B cell (primary cell): ENCODE measurements at regions not wholly inside any gene's neighbourhood (a gene's known extent, or its start where the extent isn't known, plus 50 kb on each side); places are given as distances from the start of the nearest gene placed in this dataset.

Experiments used
- ATAC-seq: fragments of 200-7000 bp; cut with Tn5 transposase; one replicate; pipeline ENCODE4 v1.10.0; 2021; ENCODE audit warnings: low read depth, mild to moderate bottlenecking, moderate number of reproducible peaks, moderate library complexity
- CTCF ChIA-PET: fragments of 350-600 bp; sonication (Branson Sonifier 250); formaldehyde crosslinking; loops from one replicate; lab custom pipeline; 2021; ENCODE audit warnings: antibody characterized with exemption, inconsistent platforms; lab: Charles Lee
- POLR2A ChIA-PET: fragments of 350-600 bp; sonication (Branson Sonifier 250); formaldehyde crosslinking; loops from one replicate; lab custom pipeline; 2021; ENCODE audit warnings: antibody characterized with exemption; lab: Charles Lee
- DNase-seq: peaks from one replicate; pipeline ENCODE4 v3.0.0; 2013
- H2AFZ ChIP-seq: 2 replicates; pipeline ENCODE4 v1.6.1; 2012; ENCODE audit warnings: mild to moderate bottlenecking, low read depth, low read length; ENCODE audit not compliant: insufficient read depth, poor library complexity, severe bottlenecking
- H3K27ac ChIP-seq, 2 donors: 1 replicate in 1 of 2; 2 replicates in 1 of 2; pipeline ENCODE4 v1.5.1; 2012 to 2013; ENCODE audit warnings: low read length in 2 of 2, mild to moderate bottlenecking in 2 of 2, moderate library complexity in 1 of 2
- H3K27me3 ChIP-seq, 4 experiments: fragments of 200-600 bp in 1 of 4; sonication (generic) in 1 of 4; replicated peaks in 1 of 4; 1 replicate in 2 of 4; 2 replicates in 2 of 4; pipeline versions ENCODE4 v1.6.1 to v1.7.0; 2013 to 2016; ENCODE audit warnings: low read length in 3 of 4, mild to moderate bottlenecking in 2 of 4, mixed read lengths in 1 of 4, moderate library complexity in 1 of 4; ENCODE audit not compliant: insufficient read depth in 4 of 4, control insufficient read depth in 3 of 4; ENCODE audit errors: control extremely low read depth in 1 of 4
- H3K36me3 ChIP-seq, 2 experiments: replicated peaks in 1 of 2; 1 replicate in 1 of 2; 2 replicates in 1 of 2; pipeline versions ENCODE4 v1.6.1 to v1.7.1; 2013; ENCODE audit warnings: low read length in 1 of 2; ENCODE audit not compliant: insufficient read depth in 2 of 2, control insufficient read depth in 1 of 2; ENCODE audit errors: control extremely low read depth in 1 of 2, extremely low read depth in 1 of 2
- H3K4me1 ChIP-seq, 2 donors: fragments of 200-600 bp in 1 of 2; sonication (generic) in 1 of 2; 1 replicate in 1 of 2; 2 replicates in 1 of 2; pipeline versions ENCODE4 v1.5.1 to v1.6.1; 2013 to 2017; ENCODE audit warnings: low read length in 2 of 2; ENCODE audit not compliant: control insufficient read depth in 2 of 2, insufficient read depth in 2 of 2
- H3K4me2 ChIP-seq: replicated peaks from 2 replicates; pipeline ENCODE3; 2012; ENCODE audit warnings: mild to moderate bottlenecking, low read depth, low read length; ENCODE audit not compliant: poor library complexity, severe bottlenecking
- H3K4me3 ChIP-seq, 5 experiments: fragments of 200-600 bp in 1 of 5; sonication (generic) in 1 of 5; 1 replicate in 3 of 5; 2 replicates in 2 of 5; pipeline versions ENCODE4 v1.5.1 to v1.7.0; 2011 to 2016; ENCODE audit warnings: low read length in 4 of 5, mild to moderate bottlenecking in 4 of 5, low read depth in 2 of 5, control low read depth in 1 of 5, moderate library complexity in 1 of 5; ENCODE audit not compliant: insufficient read depth in 1 of 5; ENCODE audit errors: control extremely low read depth in 1 of 5, extremely low read depth in 1 of 5
- H3K79me2 ChIP-seq: fragments of 200-600 bp; sonication (generic); one replicate; pipeline ENCODE4 v1.6.0; 2016; ENCODE audit warnings: low read length; ENCODE audit not compliant: control insufficient read depth, insufficient read depth
- H3K9ac ChIP-seq: fragments of 200-600 bp; sonication (generic); 2 replicates; pipeline ENCODE4 v1.6.1; 2017; ENCODE audit warnings: mild to moderate bottlenecking, low read length, moderate library complexity
- H3K9me3 ChIP-seq, 3 donors: one replicate each; pipeline versions ENCODE4 v1.6.1 to v1.7.1; 2013; ENCODE audit warnings: low read length in 2 of 3; ENCODE audit not compliant: control insufficient read depth in 2 of 3, insufficient read depth in 1 of 3; ENCODE audit errors: control extremely low read depth in 1 of 3
- H4K20me1 ChIP-seq: 2 replicates; pipeline ENCODE4 v1.6.0; 2012; ENCODE audit warnings: mild to moderate bottlenecking, low read length; ENCODE audit not compliant: insufficient read depth, control insufficient read depth, poor library complexity, severe bottlenecking
- H3K27ac Mint-ChIP-seq: one replicate; pipeline ENCODE4 v1.8.0; 2021; ENCODE audit warnings: mixed read lengths
- H3K27me3 Mint-ChIP-seq: one replicate; pipeline ENCODE4 v1.8.0; 2021; ENCODE audit warnings: mixed read lengths
- H3K4me1 Mint-ChIP-seq: one replicate; pipeline ENCODE4 v1.8.0; 2021; ENCODE audit warnings: mixed read lengths
- H3K4me3 Mint-ChIP-seq: one replicate; pipeline ENCODE4 v1.8.0; 2021; ENCODE audit warnings: mixed read lengths
- H3K9me3 Mint-ChIP-seq: one replicate; pipeline ENCODE4 v1.8.0; 2022; ENCODE audit warnings: mixed read lengths; ENCODE audit not compliant: insufficient read depth
- CTCF ChIP-seq: fragments of 200-600 bp; IDR thresholded peaks from one replicate; pipeline ENCODE4 v1.8.0; 2022; ENCODE audit warnings: antibody characterized with exemption, mild to moderate bottlenecking
- EZH2 ChIP-seq: IDR thresholded peaks from 2 replicates; pipeline ENCODE4 v1.6.1; 2012; ENCODE audit warnings: borderline replicate concordance, low read depth, mild to moderate bottlenecking, moderate library complexity, low read length; ENCODE audit not compliant: insufficient read depth, poor library complexity, severe bottlenecking
- WGBS: methylation state at CpG from one replicate; pipeline ENCODE4 v1.1.5; 2013; ENCODE audit warnings: missing lambda C conversion rate; ENCODE audit not compliant: insufficient coverage; 5-methylcytosine and 5-hydroxymethylcytosine counted together
- intact Hi-C: fragments of 100-400 bp; cut with micrococcal nuclease; formaldehyde crosslinking; loops from one replicate; pipeline ENCODE4 v1.10.0; 2022

DNA sequence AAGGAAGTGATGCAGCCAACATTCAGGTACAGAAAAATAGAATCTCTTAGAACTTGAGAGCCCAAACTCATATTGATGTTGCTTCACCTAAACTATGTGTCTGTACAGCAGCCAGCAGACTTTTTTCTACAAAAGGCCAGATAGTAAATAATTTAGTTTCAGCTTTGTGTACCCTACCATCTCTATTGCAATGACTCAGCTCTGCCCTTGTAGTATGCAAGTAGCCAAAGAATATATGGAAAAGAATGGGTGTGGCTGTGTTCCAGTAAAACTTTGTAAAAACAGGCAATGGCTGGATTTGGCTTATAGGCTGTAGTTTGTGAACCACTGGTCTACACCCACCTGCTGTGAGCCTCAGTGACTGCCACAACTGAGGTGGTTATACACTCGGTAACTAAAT lies 392.5 kb upstream of the RARB start:
- H3K27ac Mint-ChIP-seq: no peak overlapping the region
- no peak overlapping the region for H3K27ac ChIP-seq
- no peak for TF ChIP-seq EZH2
- TF ChIP-seq CTCF: no peak
- no peaks in the 10 kb centered on the region for H3K9me3 Mint-ChIP-seq
- H3K27me3 Mint-ChIP-seq: no peaks in the 10 kb centered on the region
- POLR2A ChIA-PET: no interaction called here
- no peak overlapping the region for H3K4me3 ChIP-seq
- no peaks in the 10 kb centered on the region for H3K4me1 Mint-ChIP-seq
- no peaks in the 10 kb centered on the region for H4K20me1 ChIP-seq
- H2AFZ ChIP-seq: no peak overlapping the region
- no peak for ATAC-seq
- H3K27me3 ChIP-seq: no peaks in the 10 kb centered on the region
- CTCF ChIA-PET: no interaction called here
- no peaks in the 10 kb centered on the region for H3K79me2 ChIP-seq
- 100% methylated on average over 1 of the region's 1 CpG for WGBS
- H3K4me1 ChIP-seq: no peaks in the 10 kb centered on the region
- no peaks in the 10 kb centered on the region for H3K9me3 ChIP-seq
- DNase-seq: no peak
- no peak overlapping the region for H3K4me3 Mint-ChIP-seq
- H3K4me2 ChIP-seq: no peak overlapping the region
- intact Hi-C loops: no loop called here
- no peak overlapping the region for H3K9ac ChIP-seq
- H3K36me3 ChIP-seq: no peaks in the 10 kb centered on the region

GRCh38 chr3:25036633-25037032 lies 391.4 kb upstream of the RARB start:
- 77% methylated on average over 2 of the region's 2 CpGs for WGBS
- no peaks in the 10 kb centered on the region for H3K27me3 Mint-ChIP-seq
- no peaks in the 10 kb centered on the region for H3K4me1 ChIP-seq
- H4K20me1 ChIP-seq: no peaks in the 10 kb centered on the region
- H3K27ac Mint-ChIP-seq: no peak overlapping the region
- no peaks in the 10 kb centered on the region for H3K79me2 ChIP-seq
- DNase-seq (no peak), ATAC-seq (no peak)
- POLR2A ChIA-PET: no interaction called here
- no peaks in the 10 kb centered on the region for H3K36me3 ChIP-seq
- no peaks in the 10 kb centered on the region for H3K27me3 ChIP-seq
- H2AFZ ChIP-seq: no peak overlapping the region
- no peak overlapping the region for H3K4me3 ChIP-seq
- H3K4me3 Mint-ChIP-seq: no peak overlapping the region
- TF ChIP-seq CTCF (no peak), EZH2 (no peak)
- no peak overlapping the region for H3K27ac ChIP-seq
- no peaks in the 10 kb centered on the region for H3K9me3 ChIP-seq
- intact Hi-C loops: no loop called here
- no peaks in the 10 kb centered on the region for H3K4me1 Mint-ChIP-seq
- H3K9ac ChIP-seq: no peak overlapping the region
- H3K4me2 ChIP-seq: no peak overlapping the region
- H3K9me3 Mint-ChIP-seq: no peaks in the 10 kb centered on the region
- CTCF ChIA-PET: interaction anchor here (1.8 kb wide), 1 partner anchor 9 kb away, joined by 5 read pairs; no protein-coding TSS in a partner anchor
